SK-N-MC (cell line): ENCODE measurements at regions not wholly inside any gene's neighbourhood (a gene's known extent, or its start where the extent isn't known, plus 50 kb on each side); places are given as distances from the start of the nearest gene placed in this dataset.
"Not testable (repeated sequence)": the region's sequence is repeated elsewhere in the genome, so short reads cannot be mapped to it uniquely, and the experiment has no call there.

Experiments
- DNase-seq: peaks from one replicate; pipeline ENCODE4 v3.0.0-alpha.2; 2011; ENCODE audit warnings: low read depth, low spot score
- H3K27ac ChIP-seq: fragments of 200-600 bp; sonication (generic); 2 replicates; pipeline ENCODE4 v1.5.1; 2016; ENCODE audit warnings: mixed run types
- H3K36me3 ChIP-seq: fragments of 200-600 bp; sonication (generic); 2 replicates; pipeline ENCODE4 v1.6.1; 2017; ENCODE audit warnings: antibody characterized with exemption, low read length, mixed read lengths; ENCODE audit not compliant: insufficient read depth
- H3K4me3 ChIP-seq: fragments of 200-600 bp; sonication (generic); 2 replicates; pipeline ENCODE4 v1.5.1; 2016
- H3K9ac ChIP-seq: fragments of 200-600 bp; sonication (generic); 2 replicates; pipeline ENCODE4 v1.8.0; 2017; ENCODE audit warnings: mixed run types, mixed read lengths; ENCODE audit not compliant: insufficient read length
- H3K9me3 ChIP-seq: fragments of 200-600 bp; sonication (generic); 2 replicates; pipeline ENCODE4 v1.6.1; 2017; ENCODE audit warnings: low read depth, mild to moderate bottlenecking, antibody characterized with exemption, low read length, moderate library complexity, mixed read lengths
- EZH2 ChIP-seq: fragments of 200-600 bp; sonication (generic); IDR thresholded peaks from one replicate; pipeline ENCODE4 v1.6.1; 2017; ENCODE audit warnings: antibody characterized with exemption
- FOXP2 ChIP-seq: optimal IDR thresholded peaks from 2 replicates; pipeline ENCODE3; 2011; ENCODE audit warnings: mild to moderate bottlenecking, moderate library complexity; ENCODE audit not compliant: insufficient read depth; ENCODE audit errors: extremely low read length, control extremely low read depth
- POLR2AphosphoS5 ChIP-seq: IDR thresholded peaks from 2 replicates; pipeline ENCODE4 v1.6.1; 2012; ENCODE audit warnings: mild to moderate bottlenecking, low read depth, low read length, borderline replicate concordance

DNA sequence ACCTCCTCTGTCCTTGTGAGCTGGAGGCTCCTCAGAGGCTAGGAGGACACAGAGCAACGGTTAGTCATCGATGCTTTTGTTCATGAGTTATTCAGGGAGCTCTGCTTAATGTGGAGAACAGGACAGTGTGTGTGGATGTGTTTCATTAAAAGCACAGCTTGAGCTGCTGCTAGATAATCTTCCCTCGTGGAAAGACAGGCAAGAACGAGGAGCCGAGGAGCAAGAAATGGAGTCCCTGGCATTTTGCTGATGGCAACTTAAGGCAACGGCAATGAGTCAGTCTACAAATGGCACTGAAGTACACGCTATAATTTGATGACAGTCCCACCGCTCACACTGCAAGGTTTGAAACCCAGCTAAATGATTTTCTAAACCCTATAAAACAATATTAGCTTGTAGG, 106.2 kb downstream of the IGLL1 start:
- Histone ChIP-seq H3K4me3 (no peak overlapping the region), H3K9ac (no peak overlapping the region), H3K27ac (no peak overlapping the region), H3K36me3 (no peaks in the 10 kb centered on the region), H3K9me3 (no peaks in the 10 kb centered on the region)
- no peak for DNase-seq
- TF ChIP-seq POLR2AphosphoS5, result no peak
- TF ChIP-seq EZH2, result no peak
- no peak for TF ChIP-seq FOXP2

DNA sequence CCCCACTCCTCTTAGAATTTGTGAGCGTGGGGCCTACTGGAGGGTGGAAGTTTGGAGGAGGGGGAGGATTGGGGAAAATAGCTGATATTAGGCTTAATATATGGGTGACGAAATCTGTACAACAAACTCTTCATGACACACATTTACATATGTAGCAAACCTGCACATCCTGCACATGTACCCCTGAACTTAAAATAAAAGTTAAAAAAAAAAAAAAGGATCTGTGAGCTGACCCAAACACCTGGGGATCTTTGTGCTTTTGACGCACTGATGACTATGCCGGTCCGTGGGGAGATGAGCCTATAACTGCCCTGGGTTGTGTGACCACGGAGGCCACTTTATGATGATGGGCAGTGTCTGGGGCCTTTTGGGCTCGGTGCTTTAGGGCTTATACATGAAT, 107.7 kb downstream of the IGLL1 start:
- H3K9ac ChIP-seq, H3K9me3 ChIP-seq, DNase-seq, H3K4me3 ChIP-seq, H3K36me3 ChIP-seq, H3K27ac ChIP-seq: not testable (repeated sequence)

DNA sequence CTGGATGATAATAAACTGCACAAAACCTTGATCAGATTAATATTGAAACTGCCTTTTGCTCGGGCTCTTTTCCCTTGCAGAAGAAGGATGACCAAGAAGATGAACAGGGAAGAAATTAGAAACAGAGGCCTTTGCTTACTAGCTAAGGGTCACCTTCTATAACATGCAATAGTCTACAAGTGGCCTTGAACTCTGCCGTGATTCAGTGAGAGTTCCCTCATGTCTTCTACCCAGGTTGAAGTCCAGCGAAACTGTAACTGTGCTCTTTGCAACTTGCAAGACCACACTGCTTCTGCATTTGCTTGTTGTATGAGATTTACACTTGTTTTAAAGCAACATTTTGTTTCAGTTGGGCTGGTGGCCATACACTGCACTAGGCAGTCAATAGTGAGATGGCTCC, 108.4 kb downstream of the IGLL1 start:
- Histone ChIP-seq H3K9ac (no peak overlapping the region), H3K9me3 (no peaks in the 10 kb centered on the region), H3K27ac (no peak overlapping the region), H3K36me3 (no peaks in the 10 kb centered on the region), H3K4me3 (no peak overlapping the region)
- no peak for TF ChIP-seq FOXP2
- no peak for TF ChIP-seq POLR2AphosphoS5
- no peak for TF ChIP-seq EZH2
- no peak for DNase-seq

DNA sequence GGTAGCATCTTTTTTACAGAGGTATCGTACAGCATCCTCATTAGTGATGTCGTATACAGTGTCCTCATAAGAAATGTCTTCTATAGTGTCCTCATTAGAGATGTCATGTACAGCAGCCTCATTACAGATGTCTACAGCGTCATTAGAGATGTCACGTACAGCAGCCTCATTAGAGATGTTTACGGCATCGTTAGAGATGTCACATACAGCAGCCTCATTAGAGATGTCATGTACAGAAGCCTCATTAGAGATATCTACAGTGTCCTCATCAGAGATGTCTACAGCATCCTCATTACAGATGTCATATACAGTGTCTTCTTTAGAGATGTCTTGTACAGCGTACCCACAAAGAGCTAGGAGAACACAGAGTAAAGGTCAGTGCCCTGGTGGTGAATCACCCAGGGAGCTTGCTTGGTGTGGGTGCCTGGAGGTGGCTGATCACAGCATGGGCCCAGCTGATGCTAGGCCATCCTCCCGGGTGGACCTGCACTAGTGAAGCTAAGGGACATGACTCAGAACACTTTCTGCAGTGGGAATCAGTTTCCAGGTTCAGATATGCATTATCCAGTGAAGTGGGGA, 109.2 kb downstream of the IGLL1 start:
- H3K9me3 ChIP-seq, result no peaks in the 10 kb centered on the region
- DNase-seq, result no peak
- H3K36me3 ChIP-seq, result no peaks in the 10 kb centered on the region
- no peak overlapping the region for H3K9ac ChIP-seq
- no peak overlapping the region for H3K4me3 ChIP-seq
- H3K27ac ChIP-seq, result no peak overlapping the region
- TF ChIP-seq FOXP2, result no peak
- TF ChIP-seq EZH2, result no peak
- no peak for TF ChIP-seq POLR2AphosphoS5

DNA sequence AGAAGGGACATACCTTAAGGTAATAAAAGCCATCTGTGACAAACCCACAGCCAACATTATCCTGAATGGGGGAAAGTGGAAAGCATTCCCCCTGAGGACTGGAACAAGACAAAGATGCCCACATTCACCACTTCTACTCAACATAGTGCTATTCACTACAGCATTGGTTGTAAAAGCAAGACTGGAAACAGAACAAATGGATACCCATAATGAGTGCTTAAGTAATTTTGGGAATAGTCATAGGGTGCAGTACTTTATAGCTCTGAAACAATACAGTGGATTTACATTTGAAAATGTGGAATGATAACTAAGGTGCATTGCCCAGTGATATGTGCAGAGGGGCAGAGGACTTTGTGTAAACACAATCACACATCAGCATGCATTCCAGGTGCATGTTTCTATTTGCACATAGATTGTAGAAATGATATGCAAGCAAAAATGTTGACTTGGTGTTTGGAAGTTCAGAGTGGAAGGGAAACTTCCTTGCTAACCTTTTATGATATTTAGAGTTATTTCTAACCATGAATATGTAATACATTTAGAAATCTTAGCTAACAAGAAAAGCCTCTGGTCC, 112.3 kb downstream of the IGLL1 start:
- Histone ChIP-seq H3K36me3 (no peaks in the 10 kb centered on the region), H3K27ac (no peak overlapping the region), H3K9ac (no peak overlapping the region), H3K4me3 (no peak overlapping the region), H3K9me3 (no peaks in the 10 kb centered on the region)
- DNase-seq, result no peak
- no peak for TF ChIP-seq FOXP2
- TF ChIP-seq EZH2, result no peak
- TF ChIP-seq POLR2AphosphoS5, result no peak

DNA sequence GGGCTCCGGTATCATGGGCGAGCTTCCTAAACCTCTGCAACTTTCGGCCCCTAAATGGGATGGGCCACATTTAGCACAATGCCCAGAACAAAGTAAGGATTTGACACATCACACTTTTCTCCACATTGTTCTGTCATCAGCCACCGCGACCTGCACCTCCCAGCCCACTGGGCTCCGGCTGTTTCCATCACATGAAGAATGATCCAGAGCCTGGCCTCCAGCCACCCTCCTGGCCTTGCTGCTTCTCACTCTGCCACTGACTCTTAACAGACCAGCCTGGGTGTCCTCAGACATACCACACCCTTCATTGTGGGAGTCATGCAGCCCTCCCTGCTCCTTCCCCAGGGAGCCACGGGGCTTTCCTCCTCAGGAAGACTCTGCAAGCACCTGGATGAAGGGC, 113.7 kb downstream of the IGLL1 start:
- Histone ChIP-seq H3K4me3 (no peak overlapping the region), H3K27ac (no peak overlapping the region), H3K9ac (no peak overlapping the region), H3K9me3 (no peaks in the 10 kb centered on the region), H3K36me3 (no peaks in the 10 kb centered on the region)
- DNase-seq, result no peak
- no peak for TF ChIP-seq FOXP2
- no peak for TF ChIP-seq POLR2AphosphoS5
- TF ChIP-seq EZH2, result no peak

DNA sequence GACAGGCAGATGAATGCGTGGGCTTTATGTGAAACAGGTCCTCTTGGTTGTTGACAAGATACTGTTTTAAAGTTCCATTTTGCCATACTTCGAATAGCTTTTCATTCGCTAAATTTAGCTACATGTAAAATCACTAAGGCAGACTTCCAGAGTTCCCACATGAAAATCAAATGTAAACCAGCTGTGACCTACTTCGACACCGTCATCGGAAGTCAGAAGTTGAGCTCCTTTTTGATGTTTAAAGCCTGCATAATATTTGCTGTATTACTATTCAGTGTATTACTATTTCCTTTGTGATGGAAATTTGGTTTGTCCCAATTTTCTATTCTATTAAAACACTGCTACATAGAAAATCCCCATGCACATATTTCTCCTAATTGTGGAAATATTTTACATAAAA, 115.3 kb downstream of the IGLL1 start:
- not testable (repeated sequence) for H3K27ac ChIP-seq, DNase-seq, H3K9me3 ChIP-seq, H3K9ac ChIP-seq, H3K36me3 ChIP-seq
- H3K4me3 ChIP-seq, result peak overlapping the region; percentile 27

DNA sequence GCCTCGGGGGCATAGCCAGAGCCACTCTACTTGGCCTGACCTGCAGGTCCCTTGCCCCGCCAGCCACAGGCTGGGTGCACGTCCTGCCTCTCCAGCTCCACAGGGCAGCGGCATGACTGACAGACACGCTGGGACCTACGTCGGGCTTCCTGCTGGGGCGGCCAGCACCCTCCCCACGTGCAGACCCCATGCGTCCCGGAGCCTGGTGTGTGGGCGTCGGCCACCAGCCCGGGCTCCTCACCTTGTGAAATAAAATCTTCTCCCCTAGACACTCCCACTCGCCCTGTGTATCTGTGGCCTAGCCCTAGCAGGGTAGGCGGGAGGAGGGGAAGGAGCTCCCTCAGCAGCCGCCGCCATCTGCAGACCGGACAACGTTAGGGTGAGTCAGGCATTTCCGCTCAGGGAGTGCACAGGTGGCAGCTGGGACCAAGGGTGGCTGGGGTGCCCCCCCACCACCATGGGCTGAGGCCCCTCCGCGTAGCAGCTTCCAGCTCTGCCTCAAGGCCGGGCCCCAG, 119.5 kb downstream of the IGLL1 start:
- not testable (repeated sequence) for H3K27ac ChIP-seq, DNase-seq, H3K4me3 ChIP-seq, H3K36me3 ChIP-seq, H3K9ac ChIP-seq, H3K9me3 ChIP-seq

DNA sequence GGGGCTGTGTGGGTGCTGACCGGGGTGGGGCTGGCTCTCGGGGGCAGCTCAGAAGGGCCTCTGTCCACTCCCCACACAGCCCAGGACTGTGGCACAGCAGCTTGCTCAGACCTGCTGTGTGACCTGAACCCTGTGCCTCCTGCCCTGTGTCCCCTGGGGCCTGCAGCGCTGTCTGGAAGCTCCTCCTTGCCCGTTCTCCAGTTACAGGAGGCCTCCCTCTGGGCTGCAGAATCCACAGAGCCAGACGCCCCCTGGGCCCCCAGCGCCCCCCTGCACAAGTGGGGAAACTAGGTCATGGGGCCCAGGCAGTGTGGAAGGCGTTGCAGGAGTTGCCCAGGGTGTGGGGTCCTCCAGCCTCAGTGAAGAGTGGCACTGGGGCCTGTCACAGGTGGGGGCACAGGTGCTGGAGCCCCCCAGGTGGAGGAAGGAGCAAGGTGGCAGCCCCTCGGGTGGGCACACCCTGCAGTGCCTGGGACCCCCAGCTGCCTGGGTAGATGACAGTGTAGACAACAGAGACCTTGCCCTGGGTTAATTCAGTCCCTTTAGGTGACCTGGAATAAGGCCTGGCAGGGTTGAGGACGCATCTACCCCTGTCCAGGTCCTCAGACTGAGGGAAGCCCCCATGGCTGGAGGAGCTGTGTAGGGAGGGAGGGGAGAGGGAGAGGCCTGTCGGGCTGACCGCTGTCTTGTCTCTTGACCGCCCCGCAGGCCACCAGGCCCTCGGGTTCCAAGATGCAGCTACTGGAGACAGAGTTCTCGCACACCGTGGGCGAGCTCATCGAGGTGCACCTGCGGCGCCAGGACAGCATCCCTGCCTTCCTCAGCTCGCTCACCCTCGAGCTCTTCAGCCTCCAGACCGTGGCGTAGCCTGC, 120.2 kb downstream of the IGLL1 start:
- H3K9ac ChIP-seq, H3K27ac ChIP-seq, H3K4me3 ChIP-seq, H3K9me3 ChIP-seq, H3K36me3 ChIP-seq, DNase-seq: not testable (repeated sequence)
